ENCODE measurements at regions not wholly inside any gene's neighbourhood (a gene's known extent, or its start where the extent isn't known, plus 50 kb on each side); places are given as distances from the start of the nearest gene placed in this dataset.

DNA sequence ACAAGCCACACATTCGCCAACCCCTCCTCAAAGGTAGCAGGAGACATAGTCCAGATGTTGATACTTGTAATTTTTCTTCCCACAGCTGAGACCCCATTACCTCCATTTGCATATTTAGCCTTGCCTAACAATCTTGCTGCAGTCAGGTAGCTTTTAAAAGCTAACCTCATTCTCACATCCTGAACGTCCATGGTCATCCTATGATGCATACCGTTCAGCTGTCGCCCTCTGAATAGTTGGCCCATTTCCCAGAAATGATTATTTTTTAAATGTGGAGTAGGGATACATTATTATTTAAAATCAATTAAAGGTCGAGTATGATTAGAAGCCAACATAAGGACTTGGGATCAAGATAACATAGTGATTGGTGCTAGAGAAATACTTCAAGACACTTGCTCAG, 165.0 kb downstream of the MEX3B start:
- Histone ChIP-seq H2AFZ (ENCODE audit: low read depth, low read length) (no peak overlapping the region), H3K4me3 (no peak overlapping the region), H3K27ac (ENCODE audit: extremely low read depth, low read depth, low read length) (no peak overlapping the region), H3K9me1 (ENCODE audit: control insufficient read depth, insufficient read depth, low read length) (no peaks in the 10 kb centered on the region), H3K9ac (ENCODE audit: insufficient read depth in 1 of 2, low read depth in 2 of 2, low read length in 2 of 2) (no peak overlapping the region), H3K4me1 (replicated peaks in 1 of 2; ENCODE audit: control insufficient read depth in 2 of 2, insufficient read depth in 2 of 2, low read length in 2 of 2) (no peaks in the 10 kb centered on the region; a peak in 2 of 5 replicates), H3K4me2 (ENCODE audit: insufficient read depth, low read length) (no peak overlapping the region), H3K9me3 (replicated peaks; ENCODE audit: control insufficient read depth, insufficient read depth, low read depth, low read length) (no peaks in the 10 kb centered on the region), H4K20me1 (replicated peaks; ENCODE audit: control insufficient read depth, insufficient read depth, low read length) (no peaks in the 10 kb centered on the region), H3K79me2 (ENCODE audit: control insufficient read depth, insufficient read depth, low read length) (no peaks in the 10 kb centered on the region), H3K36me3 (ENCODE audit: control insufficient read depth, insufficient read depth, low read length) (no peaks in the 10 kb centered on the region), H3K27me3 (ENCODE audit: control insufficient read depth in 2 of 2, insufficient read depth in 2 of 2, low read length in 2 of 2) (no peaks in the 10 kb centered on the region)
- FAIRE-seq (no peak), DNase-seq (ENCODE audit: extremely low read depth in 1 of 4, low spot score in 3 of 4) (peak in 2 of 4 experiments; percentile 12 to 19), ATAC-seq (no peak)
- no peak for TF ChIP-seq NR2C1 (IDR thresholded peaks at IDR 0.05)
- TF ChIP-seq NR2C1 (tag; IDR thresholded peaks at IDR 0.05) = no peak
- no peak for TF ChIP-seq PHTF2 (CRISPR knock-in tag; IDR thresholded peaks at IDR 0.05)
- TF ChIP-seq PHF21A (IDR thresholded peaks at IDR 0.05; ENCODE audit: borderline replicate concordance, low read depth) = no peak
- TF ChIP-seq PHF8 (IDR thresholded peaks at IDR 0.05; ENCODE audit: borderline replicate concordance, low read length) = no peak
- TF ChIP-seq ZBTB34 (CRISPR knock-in tag; IDR thresholded peaks at IDR 0.05) = no peak
- no peak for TF ChIP-seq FOXA3 (CRISPR knock-in tag; conservative IDR thresholded peaks at IDR 0.05 in 1 of 2, IDR thresholded peaks at IDR 0.05 in 1 of 2)
- no peak for TF ChIP-seq HNRNPH1 (optimal IDR thresholded peaks at IDR 0.05; ENCODE audit: low read depth, low read length)
- no peak for TF ChIP-seq MAFF (IDR thresholded peaks at IDR 0.05; ENCODE audit: low read length)
- TF ChIP-seq, protein P1, sequence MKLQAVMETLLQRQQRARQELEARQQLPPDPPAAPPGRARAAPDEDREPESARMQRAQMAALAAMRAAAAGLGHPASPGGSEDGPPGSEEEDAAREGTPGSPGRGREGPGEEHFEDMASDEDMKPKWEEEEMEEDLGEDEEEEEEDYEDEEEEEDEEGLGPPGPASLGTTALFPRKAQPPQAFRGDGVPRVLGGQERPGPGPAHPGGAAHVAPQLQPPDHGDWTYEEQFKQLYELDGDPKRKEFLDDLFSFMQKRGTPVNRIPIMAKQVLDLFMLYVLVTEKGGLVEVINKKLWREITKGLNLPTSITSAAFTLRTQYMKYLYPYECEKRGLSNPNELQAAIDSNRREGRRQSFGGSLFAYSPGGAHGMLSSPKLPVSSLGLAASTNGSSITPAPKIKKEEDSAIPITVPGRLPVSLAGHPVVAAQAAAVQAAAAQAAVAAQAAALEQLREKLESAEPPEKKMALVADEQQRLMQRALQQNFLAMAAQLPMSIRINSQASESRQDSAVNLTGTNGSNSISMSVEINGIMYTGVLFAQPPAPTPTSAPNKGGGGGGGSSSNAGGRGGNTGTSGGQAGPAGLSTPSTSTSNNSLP (IDR thresholded peaks at IDR 0.05; ENCODE audit: borderline replicate concordance, low read depth, low read length) = no peak
- no peak for TF ChIP-seq SAFB (IDR thresholded peaks at IDR 0.05; ENCODE audit: borderline replicate concordance, low read depth, low read length)
- TF ChIP-seq NCOR1 (IDR thresholded peaks at IDR 0.05) = no peak
- TF ChIP-seq ATF7 (IDR thresholded peaks at IDR 0.05) = no peak
- no peak for TF ChIP-seq ZNF717 (CRISPR knock-in tag; IDR thresholded peaks at IDR 0.05)
- no peak for TF ChIP-seq ZBTB8A (IDR thresholded peaks at IDR 0.05; ENCODE audit: partially characterized antibody)
- no peak for TF ChIP-seq TCFL5 (CRISPR knock-in tag; conservative IDR thresholded peaks at IDR 0.05)
- intact Hi-C loops (cut with micrococcal nuclease) = no loop called here
- ChIA-PET POLR2A (interaction anchor here (1.1 kb wide), 1 partner anchor 21 kb away, joined by 3 read pairs; no protein-coding TSS in a partner anchor), CTCF (ENCODE audit: low intra/inter-chr PET ratio) (no interaction called here)
- BruUV-seq (replicated peaks) = no TSS peak
- WGBS (ENCODE audit: insufficient coverage, low coverage, missing lambda C conversion rate) = 38% methylated on average over 5 of the region's 5 CpGs
- in situ Hi-C loops (cut with MboI) = no loop called here
